ENCODE measurements at regions not wholly inside any gene's neighbourhood (a gene's known extent, or its start where the extent isn't known, plus 50 kb on each side); places are given as distances from the start of the nearest gene placed in this dataset.
A peak's percentile ranks its signal among the peaks of the same experiment; 100 is the strongest.

DNA sequence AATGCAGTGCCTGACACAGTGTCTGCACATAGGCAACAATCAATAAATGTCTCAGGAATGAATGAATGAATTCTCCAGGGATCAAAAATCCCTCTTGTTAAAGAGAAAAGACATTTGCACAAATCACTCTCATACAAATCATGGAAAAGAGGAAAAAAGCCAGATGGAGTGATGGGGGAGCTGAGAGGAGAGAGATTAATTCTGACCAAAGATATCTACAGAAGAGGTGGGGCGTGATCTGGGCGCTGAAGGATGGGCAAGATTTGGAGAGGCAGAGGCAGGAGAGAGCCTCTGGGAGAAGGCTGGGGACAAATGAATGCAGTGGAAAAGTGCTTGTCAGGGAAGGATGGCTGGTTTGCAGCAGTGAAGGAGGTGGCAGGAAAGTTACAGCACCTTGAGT, 142.9 kb upstream of the BACH2 start:
- no peak for DNase-seq (ENCODE audit: extremely low read depth in 1 of 11, low read depth in 9 of 11, low spot score in 4 of 11)

- no peak for DNase-seq (ENCODE audit: extremely low read depth in 1 of 11, low read depth in 9 of 11, low spot score in 4 of 11)
Measured at GRCh38 chr6:90436403-90436802, 139.8 kb upstream of the BACH2 start.

DNA sequence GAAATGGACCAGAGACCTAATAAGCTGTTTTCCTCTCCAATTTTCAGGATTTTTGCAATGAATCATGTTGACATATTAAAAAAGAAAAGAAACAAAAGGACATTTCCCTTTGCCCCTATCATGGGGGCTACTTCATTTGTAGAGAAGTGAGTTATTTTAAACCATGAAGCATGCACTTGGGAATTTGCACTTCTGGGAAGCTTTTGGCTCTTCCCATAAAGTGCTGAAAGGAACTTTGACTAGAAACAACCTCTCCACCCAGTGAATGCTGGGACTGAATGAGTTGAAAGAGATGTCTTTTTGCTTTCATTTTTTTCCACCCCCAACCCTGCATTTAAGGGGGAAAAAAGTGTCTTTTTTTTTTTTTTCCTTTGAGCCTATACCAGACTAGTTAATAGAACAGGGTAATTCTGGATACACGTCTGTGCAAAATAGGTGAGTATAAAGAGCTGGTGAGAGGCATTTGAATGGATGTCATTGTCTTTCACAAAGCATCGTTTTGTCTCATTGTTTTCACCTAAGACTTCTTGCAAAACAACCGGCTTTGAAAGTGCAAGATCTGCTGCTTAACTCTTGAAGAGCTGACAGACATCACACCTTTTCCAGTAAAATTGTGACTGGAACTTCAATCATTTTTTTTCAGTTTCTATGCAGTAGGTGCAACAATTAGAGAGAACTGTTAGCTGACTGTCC, 138.7 kb upstream of the BACH2 start:
- no peak for DNase-seq (ENCODE audit: extremely low read depth in 1 of 11, low read depth in 9 of 11, low spot score in 4 of 11)

GRCh38 chr6:90434094-90434493, 137.5 kb upstream of the BACH2 start:
- no peak for DNase-seq (ENCODE audit: extremely low read depth in 1 of 11, low read depth in 9 of 11, low spot score in 4 of 11)

DNA sequence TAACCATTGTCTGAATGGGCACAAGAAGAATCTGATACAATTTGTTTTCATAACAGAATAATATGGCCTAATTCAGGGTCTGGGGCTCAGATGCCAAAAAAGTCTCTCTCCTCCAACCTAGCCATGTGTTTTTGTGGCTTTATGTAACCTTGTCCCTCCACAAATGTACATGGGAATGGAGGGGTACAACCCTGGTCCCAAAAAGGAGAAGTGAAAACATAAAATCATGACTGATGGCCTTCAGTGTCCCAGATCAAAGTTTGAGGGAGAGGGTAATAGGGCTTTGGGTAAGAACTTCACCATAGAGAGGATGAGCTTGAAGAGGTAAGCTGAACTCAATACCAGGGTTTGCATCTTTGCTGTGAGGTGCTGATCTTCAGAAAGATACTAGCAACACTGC, 136.3 kb upstream of the BACH2 start:
- DNase-seq (ENCODE audit: extremely low read depth in 1 of 11, low read depth in 9 of 11, low spot score in 4 of 11), result no peak

- no peak for DNase-seq (ENCODE audit: extremely low read depth in 1 of 11, low read depth in 9 of 11, low spot score in 4 of 11)
Measured at GRCh38 chr6:90432041-90432775, 135.6 kb upstream of the BACH2 start.

DNA sequence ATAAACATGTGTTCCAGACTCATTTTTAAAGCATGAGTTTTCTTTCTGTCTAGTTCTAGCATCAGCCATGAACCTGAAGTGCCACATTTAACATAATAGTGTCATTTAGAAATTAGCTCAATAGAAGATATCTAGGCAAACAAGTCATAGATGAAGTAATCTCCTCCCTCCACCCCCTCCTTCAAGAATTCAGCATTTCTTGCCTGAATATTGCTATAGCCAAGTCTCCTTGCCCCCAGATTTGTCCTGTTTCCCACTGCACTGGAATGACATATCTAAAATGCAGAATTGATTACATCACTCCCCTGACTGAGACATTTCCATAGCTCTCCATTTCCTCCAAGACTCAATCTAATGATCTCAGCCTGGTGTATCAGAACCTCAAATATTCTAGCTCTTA, 134.9 kb upstream of the BACH2 start:
- DNase-seq (ENCODE audit: extremely low read depth in 1 of 11, low read depth in 9 of 11, low spot score in 4 of 11), result no peak

DNA sequence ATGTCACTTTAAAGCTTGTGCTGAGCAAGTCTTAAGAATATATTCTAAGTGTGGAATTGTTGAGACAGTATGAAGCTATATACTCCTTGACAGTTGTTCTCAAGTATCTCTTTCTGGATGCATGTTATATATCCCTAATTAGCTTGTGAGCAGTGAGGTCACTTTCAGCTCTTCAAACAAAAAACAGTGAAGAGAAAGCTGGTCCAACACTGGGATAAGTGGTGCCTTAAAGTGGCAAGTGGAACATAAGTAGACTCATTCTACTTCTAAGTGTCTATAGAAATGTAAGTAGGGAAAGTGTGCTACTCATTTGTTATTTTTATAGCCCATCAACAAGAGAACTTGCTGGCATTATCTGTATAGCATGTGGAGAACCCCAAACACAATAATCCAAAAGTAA, 133.1 kb upstream of the BACH2 start:
- DNase-seq (ENCODE audit: extremely low read depth in 1 of 11, low read depth in 9 of 11, low spot score in 4 of 11), result no peak

GRCh38 chr6:90428514-90428913, 131.9 kb upstream of the BACH2 start:
- no peak for DNase-seq (ENCODE audit: extremely low read depth in 1 of 11, low read depth in 9 of 11, low spot score in 4 of 11)

- DNase-seq (ENCODE audit: extremely low read depth in 1 of 11, low read depth in 9 of 11, low spot score in 4 of 11), result no peak
Measured at GRCh38 chr6:90425161-90425641, 128.6 kb upstream of the BACH2 start.

DNA sequence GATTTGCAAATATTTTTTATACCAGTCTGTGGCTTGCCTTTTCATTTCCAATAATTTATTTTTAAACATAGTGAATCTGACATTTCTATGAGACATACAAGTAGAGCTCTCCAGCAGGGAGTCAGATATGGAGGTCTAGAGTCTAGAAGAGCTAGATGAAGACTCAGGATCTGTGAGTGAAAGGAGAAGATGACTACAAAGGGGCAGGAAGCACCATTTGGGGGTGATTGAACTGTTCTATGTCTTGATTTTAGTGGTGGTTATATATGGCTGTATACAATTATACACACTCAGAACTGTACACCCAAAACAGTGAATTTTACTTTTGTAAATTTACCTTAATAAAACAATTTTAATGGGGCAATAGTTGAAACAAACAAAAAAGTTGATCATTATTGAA, 127.9 kb upstream of the BACH2 start:
- DNase-seq (ENCODE audit: extremely low read depth in 1 of 11, low read depth in 9 of 11, low spot score in 4 of 11), result no peak

GRCh38 chr6:90421666-90422065, 125.0 kb upstream of the BACH2 start:
- no peak for DNase-seq (ENCODE audit: extremely low read depth in 1 of 11, low read depth in 9 of 11, low spot score in 4 of 11)

DNA sequence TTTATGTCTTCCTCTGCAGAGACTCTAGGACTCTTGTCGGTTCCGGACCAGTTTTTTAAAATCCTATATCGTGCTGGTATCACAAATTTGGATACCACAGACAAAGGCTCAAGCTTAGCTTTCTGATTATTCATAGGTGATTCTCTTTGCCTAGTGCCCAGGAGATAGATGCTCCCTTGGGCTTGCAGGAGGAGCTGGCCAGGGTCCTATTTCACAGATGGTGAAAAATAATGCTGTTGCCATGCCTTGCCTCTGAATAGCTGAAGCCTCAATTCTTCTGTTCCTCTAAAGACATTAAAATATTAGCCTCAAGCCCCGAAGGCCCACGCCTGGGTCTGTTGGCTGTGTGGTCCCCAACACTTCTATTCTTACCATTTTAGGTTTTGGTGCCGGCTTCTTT, 123.9 kb upstream of the BACH2 start:
- DNase-seq (ENCODE audit: extremely low read depth in 1 of 11, low read depth in 9 of 11, low spot score in 4 of 11), result no peak

GRCh38 chr6:90417385-90417784, 120.7 kb upstream of the BACH2 start:
- DNase-seq (ENCODE audit: extremely low read depth in 1 of 11, low read depth in 9 of 11, low spot score in 4 of 11), result no peak

- DNase-seq (ENCODE audit: extremely low read depth in 1 of 11, low read depth in 9 of 11, low spot score in 4 of 11), result no peak
Measured at GRCh38 chr6:90416322-90416721, 119.7 kb upstream of the BACH2 start.

DNA sequence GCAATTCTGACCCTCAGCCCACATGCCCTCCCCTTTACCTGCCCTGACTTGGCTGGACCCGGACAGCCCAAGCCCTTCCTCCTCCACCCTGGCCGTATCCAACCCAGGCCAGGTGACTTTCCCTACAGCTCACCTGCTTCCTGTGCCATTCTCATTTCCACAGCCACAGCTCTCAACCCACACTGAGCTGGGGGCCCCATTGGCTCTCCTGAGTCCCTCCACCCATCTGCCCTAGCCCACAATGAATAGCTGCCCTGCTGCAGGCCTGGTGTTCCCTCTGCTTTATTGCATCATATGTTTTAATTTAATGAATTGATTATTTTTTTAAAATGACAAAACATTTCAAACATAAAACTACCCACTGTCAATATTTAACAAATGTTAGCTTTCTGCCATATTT, 118.5 kb upstream of the BACH2 start:
- no peak for DNase-seq (ENCODE audit: extremely low read depth in 1 of 11, low read depth in 9 of 11, low spot score in 4 of 11)

DNA sequence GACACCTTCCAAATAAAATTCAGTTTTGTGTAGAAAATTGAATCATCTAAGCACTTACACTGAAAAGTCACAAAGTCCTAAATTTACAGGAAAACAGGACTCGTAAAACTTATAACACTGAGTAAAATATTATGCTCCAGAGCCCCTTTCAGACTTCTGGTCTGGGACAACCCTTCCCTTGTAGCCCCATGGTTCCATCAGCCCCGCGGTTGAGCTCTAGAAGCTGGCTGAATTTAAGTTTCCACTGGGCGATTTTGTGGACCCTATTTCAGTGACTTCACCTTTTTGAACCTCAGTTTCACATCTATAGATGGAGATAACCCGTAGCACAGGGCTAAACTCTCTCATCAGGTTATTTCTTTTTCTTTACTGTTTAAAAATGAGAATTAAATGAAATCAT, 117.7 kb upstream of the BACH2 start:
- DNase-seq (ENCODE audit: extremely low read depth in 1 of 11, low read depth in 9 of 11, low spot score in 4 of 11), result no peak

- peak in 8 of 11 donors; percentile 43 to 65 (median 59) for DNase-seq (ENCODE audit: extremely low read depth in 1 of 11, low read depth in 9 of 11, low spot score in 4 of 11)
Measured at GRCh38 chr6:90413867-90414266, 117.2 kb upstream of the BACH2 start.

- DNase-seq (ENCODE audit: extremely low read depth in 1 of 11, low read depth in 9 of 11, low spot score in 4 of 11), result no peak
Measured at GRCh38 chr6:90413396-90413795, 116.8 kb upstream of the BACH2 start.

DNA sequence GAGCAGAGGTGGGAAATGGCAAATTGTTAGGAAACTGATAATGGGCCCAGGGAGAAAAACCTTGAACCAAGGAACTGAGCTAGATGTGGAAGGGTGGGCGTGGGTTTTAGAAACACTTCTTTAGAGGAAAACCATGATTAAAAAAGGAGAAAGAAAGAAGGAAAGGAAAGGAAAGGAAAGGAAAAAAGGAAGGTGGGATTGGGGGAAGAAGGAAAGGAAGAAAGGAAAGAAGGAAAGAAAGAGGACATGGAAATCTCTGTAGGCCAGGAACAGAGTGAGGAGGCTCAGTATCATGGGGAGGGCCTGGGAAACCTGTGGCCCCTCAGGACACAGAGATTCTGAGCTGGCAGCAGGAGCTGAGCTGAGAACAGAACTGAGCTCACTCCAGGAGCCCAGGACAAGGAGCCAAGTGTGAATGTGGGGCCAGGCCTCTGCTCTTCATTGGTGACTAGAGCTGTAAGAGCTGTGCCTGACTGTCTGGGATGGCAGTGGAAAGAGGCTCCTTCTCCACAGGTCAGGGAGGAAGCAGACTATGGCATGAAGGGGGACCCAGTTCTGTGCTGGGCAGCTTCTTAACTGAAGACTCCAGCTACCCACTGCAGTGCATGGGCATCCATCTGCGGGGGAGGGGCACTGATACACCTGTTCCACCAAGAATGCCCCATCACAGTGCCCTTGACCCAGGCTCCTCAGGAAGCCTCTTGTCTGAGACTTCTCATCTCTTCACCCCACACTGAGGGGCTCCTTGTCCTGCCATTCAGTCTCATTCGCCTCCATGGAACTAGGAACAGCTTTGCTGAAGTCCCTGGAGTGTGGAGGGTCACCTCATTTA, 116.1 kb upstream of the BACH2 start:
- no peak for DNase-seq (ENCODE audit: extremely low read depth in 1 of 11, low read depth in 9 of 11, low spot score in 4 of 11)
